Prostate gland (tissue), 2 donors: ENCODE measurements at regions not wholly inside any gene's neighbourhood (a gene's known extent, or its start where the extent isn't known, plus 50 kb on each side); places are given as distances from the start of the nearest gene placed in this dataset.

Experiments
- DNase-seq: peaks from one replicate; pipeline ENCODE4 v3.0.0-alpha.2; 2019; ENCODE audit warnings: low spot score
- H3K27ac ChIP-seq, 2 donors: fragments of 200-600 bp; sonication (generic); 2 replicates each; pipeline ENCODE4 v1.5.1; 2017 to 2019
- H3K27me3 ChIP-seq: fragments of 200-600 bp; sonication (generic); replicated peaks from 2 replicates; pipeline ENCODE4 v1.5.1; 2019; ENCODE audit not compliant: insufficient read depth
- H3K36me3 ChIP-seq, 2 donors: fragments of 200-600 bp; sonication (generic); 1 replicate in 1 of 2; 2 replicates in 1 of 2; pipeline versions ENCODE4 v1.5.1 to v1.8.1; 2017 to 2019
- H3K4me1 ChIP-seq: fragments of 200-600 bp; sonication (generic); replicated peaks from 2 replicates; pipeline ENCODE4 v1.5.1; 2019
- H3K4me3 ChIP-seq, 2 donors: fragments of 200-600 bp; sonication (generic); 2 replicates each; pipeline ENCODE4 v1.5.1; 2017 to 2019
- H3K9me3 ChIP-seq: fragments of 200-600 bp; sonication (generic); 2 replicates; pipeline ENCODE4 v1.5.1; 2017
- CTCF ChIP-seq, 4 experiments: fragments of 200-600 bp in 2 of 4; fragments of 450-650 bp in 2 of 4; sonication (generic) in 2 of 4; IDR thresholded peaks; 1 replicate in 3 of 4; 2 replicates in 1 of 4; pipeline ENCODE4 v1.5.1; 2016 to 2019; ENCODE audit warnings: antibody characterized with exemption in 4 of 4, mild to moderate bottlenecking in 2 of 4, moderate library complexity in 2 of 4
- POLR2A ChIP-seq: fragments of 450-650 bp; IDR thresholded peaks from one replicate; pipeline ENCODE4 v1.6.1; 2016; ENCODE audit warnings: antibody characterized with exemption, mild to moderate bottlenecking
- POLR2AphosphoS5 ChIP-seq: sonication (generic); formaldehyde crosslinking; IDR thresholded peaks from one replicate; pipeline ENCODE4 v1.6.1; 2017; ENCODE audit warnings: antibody characterized with exemption
- WGBS: methylation state at CpG from one replicate; pipeline ENCODE4 v1.1.5; 2018; 5-methylcytosine and 5-hydroxymethylcytosine counted together
- intact Hi-C: fragments of 100-400 bp; cut with DNase I; formaldehyde crosslinking; loops from one replicate; pipeline ENCODE4 v1.14.2; 2022

- no peaks in the 10 kb centered on the region for H3K27me3 ChIP-seq
- no peak for DNase-seq
- H3K27ac ChIP-seq, result no peak overlapping the region
- no peaks in the 10 kb centered on the region for H3K4me1 ChIP-seq
- H3K36me3 ChIP-seq, result no peaks in the 10 kb centered on the region
- 88% methylated on average over 5 of the region's 5 CpGs for WGBS
- no peak overlapping the region for H3K4me3 ChIP-seq
- TF ChIP-seq POLR2A (no peak), POLR2AphosphoS5 (no peak), CTCF (IDR thresholded peaks at IDR 0.05) (no peak)
- intact Hi-C loops, result no loop called here
- H3K9me3 ChIP-seq, result no peaks in the 10 kb centered on the region
Observed at GRCh38 chr5:163626904-163627434, 121.5 kb downstream of the MAT2B start.

GRCh38 chr5:163631856-163632255 is 126.4 kb downstream of the MAT2B start:
- H3K36me3 ChIP-seq, result no peaks in the 10 kb centered on the region
- H3K27me3 ChIP-seq, result no peaks in the 10 kb centered on the region
- TF ChIP-seq POLR2AphosphoS5, result no peak
- no peak for TF ChIP-seq POLR2A
- TF ChIP-seq CTCF (IDR thresholded peaks at IDR 0.05), result no peak
- intact Hi-C loops, result no loop called here
- no peak overlapping the region for H3K4me3 ChIP-seq
- DNase-seq, result no peak
- no peaks in the 10 kb centered on the region for H3K4me1 ChIP-seq
- no peak overlapping the region for H3K27ac ChIP-seq
- 44% methylated on average over 3 of the region's 3 CpGs for WGBS
- no peaks in the 10 kb centered on the region for H3K9me3 ChIP-seq

- WGBS, result 56% methylated on average over 3 of the region's 3 CpGs
- no peak overlapping the region for H3K4me3 ChIP-seq
- no peak for TF ChIP-seq POLR2AphosphoS5
- TF ChIP-seq POLR2A, result no peak
- no peak for TF ChIP-seq CTCF (IDR thresholded peaks at IDR 0.05)
- intact Hi-C loops, result no loop called here
- H3K36me3 ChIP-seq, result no peaks in the 10 kb centered on the region
- no peak overlapping the region for H3K27ac ChIP-seq
- no peaks in the 10 kb centered on the region for H3K4me1 ChIP-seq
- DNase-seq, result no peak
- H3K27me3 ChIP-seq, result no peaks in the 10 kb centered on the region
- H3K9me3 ChIP-seq, result no peaks in the 10 kb centered on the region
Observed at GRCh38 chr5:163633926-163634460, 128.6 kb downstream of the MAT2B start.

- no peak overlapping the region for H3K4me3 ChIP-seq
- no peaks in the 10 kb centered on the region for H3K4me1 ChIP-seq
- H3K36me3 ChIP-seq, result no peaks in the 10 kb centered on the region
- no peak overlapping the region for H3K27ac ChIP-seq
- TF ChIP-seq POLR2A, result no peak
- TF ChIP-seq POLR2AphosphoS5, result no peak
- no peak for TF ChIP-seq CTCF (IDR thresholded peaks at IDR 0.05)
- no peaks in the 10 kb centered on the region for H3K9me3 ChIP-seq
- H3K27me3 ChIP-seq, result no peaks in the 10 kb centered on the region
- DNase-seq, result no peak
- 36% methylated on average over 2 of the region's 2 CpGs for WGBS
- intact Hi-C loops, result no loop called here
Observed at GRCh38 chr5:163635631-163636030, 130.2 kb downstream of the MAT2B start.

GRCh38 chr5:163642904-163643303 is 137.5 kb downstream of the MAT2B start:
- WGBS, result 61% methylated on average over 4 of the region's 4 CpGs
- TF ChIP-seq POLR2AphosphoS5, result no peak
- no peak for TF ChIP-seq POLR2A
- TF ChIP-seq CTCF (IDR thresholded peaks at IDR 0.05), result no peak

More at GRCh38 chr5:163642904-163643303, 137.5 kb downstream of the MAT2B start:
- Histone ChIP-seq H3K27ac (no peak overlapping the region), H3K4me1 (no peaks in the 10 kb centered on the region), H3K27me3 (no peaks in the 10 kb centered on the region), H3K4me3 (no peak overlapping the region), H3K9me3 (no peaks in the 10 kb centered on the region), H3K36me3 (no peaks in the 10 kb centered on the region)
- DNase-seq, result no peak
- intact Hi-C loops, result no loop called here
